ENCODE measurements at regions not wholly inside any gene's neighbourhood (a gene's known extent, or its start where the extent isn't known, plus 50 kb on each side); places are given as distances from the start of the nearest gene placed in this dataset.

GRCh38 chr3:87088430-87088992 is 97.6 kb upstream of the VGLL3 start:
- no peak for TF ChIP-seq ZFP91 (CRISPR knock-in tag; IDR thresholded peaks at IDR 0.05)
- TF ChIP-seq ZFX (CRISPR knock-in tag; IDR thresholded peaks at IDR 0.05), result no peak

Data from K562 (cell line).